ENCODE measurements at regions not wholly inside any gene's neighbourhood (a gene's known extent, or its start where the extent isn't known, plus 50 kb on each side); places are given as distances from the start of the nearest gene placed in this dataset.

DNA sequence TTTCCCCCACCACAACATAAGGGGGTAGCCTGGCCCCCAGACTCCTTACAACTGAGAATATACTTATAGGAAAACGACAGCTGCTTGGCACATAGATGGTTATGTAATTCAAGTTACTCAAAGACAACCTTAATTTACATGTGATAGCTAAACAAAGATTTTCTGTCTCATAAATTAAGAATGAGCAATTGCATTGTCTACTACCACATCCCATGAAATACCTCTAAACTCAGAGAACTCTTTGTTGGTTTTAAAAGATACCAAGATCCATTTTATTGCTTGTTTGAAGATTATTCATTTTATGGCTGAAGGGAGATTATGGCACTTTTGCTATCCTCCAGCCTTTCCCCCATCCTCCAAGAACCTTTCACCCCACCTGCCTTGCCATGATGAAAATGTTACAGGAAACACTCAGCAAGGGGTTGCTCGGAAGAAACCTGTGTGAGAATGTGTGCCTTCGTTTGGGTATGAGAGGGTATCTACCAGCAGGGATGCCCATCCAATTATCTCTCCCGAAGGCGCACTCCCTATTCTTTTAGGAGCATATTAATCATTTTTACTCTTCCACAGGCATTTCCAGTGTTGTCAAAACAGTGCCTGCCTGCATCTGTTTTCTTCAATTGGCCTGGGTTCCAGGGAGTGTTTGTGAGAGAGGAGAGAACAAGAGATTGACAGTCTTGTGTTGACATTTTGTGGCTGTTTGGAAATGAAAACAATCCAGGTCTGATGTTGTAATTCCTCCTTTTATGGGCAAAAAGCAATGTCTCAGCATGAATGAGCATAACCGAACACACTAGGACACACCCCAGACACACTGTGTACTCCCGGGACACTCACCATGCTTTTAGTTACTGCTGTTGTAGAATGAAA is 208.0 kb upstream of the ANKRD55 start (continued):
- TF ChIP-seq, protein P1, sequence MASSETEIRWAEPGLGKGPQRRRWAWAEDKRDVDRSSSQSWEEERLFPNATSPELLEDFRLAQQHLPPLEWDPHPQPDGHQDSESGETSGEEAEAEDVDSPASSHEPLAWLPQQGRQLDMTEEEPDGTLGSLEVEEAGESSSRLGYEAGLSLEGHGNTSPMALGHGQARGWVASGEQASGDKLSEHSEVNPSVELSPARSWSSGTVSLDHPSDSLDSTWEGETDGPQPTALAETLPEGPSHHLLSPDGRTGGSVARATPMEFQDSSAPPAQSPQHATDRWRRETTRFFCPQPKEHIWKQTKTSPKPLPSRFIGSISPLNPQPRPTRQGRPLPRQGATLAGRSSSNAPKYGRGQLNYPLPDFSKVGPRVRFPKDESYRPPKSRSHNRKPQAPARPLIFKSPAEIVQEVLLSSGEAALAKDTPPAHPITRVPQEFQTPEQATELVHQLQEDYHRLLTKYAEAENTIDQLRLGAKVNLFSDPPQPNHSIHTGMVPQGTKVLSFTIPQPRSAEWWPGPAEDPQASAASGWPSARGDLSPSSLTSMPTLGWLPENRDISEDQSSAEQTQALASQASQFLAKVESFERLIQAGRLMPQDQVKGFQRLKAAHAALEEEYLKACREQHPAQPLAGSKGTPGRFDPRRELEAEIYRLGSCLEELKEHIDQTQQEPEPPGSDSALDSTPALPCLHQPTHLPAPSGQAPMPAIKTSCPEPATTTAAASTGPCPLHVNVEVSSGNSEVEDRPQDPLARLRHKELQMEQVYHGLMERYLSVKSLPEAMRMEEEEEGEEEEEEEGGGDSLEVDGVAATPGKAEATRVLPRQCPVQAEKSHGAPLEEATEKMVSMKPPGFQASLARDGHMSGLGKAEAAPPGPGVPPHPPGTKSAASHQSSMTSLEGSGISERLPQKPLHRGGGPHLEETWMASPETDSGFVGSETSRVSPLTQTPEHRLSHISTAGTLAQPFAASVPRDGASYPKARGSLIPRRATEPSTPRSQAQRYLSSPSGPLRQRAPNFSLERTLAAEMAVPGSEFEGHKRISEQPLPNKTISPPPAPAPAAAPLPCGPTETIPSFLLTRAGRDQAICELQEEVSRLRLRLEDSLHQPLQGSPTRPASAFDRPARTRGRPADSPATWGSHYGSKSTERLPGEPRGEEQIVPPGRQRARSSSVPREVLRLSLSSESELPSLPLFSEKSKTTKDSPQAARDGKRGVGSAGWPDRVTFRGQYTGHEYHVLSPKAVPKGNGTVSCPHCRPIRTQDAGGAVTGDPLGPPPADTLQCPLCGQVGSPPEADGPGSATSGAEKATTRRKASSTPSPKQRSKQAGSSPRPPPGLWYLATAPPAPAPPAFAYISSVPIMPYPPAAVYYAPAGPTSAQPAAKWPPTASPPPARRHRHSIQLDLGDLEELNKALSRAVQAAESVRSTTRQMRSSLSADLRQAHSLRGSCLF (CRISPR knock-in tag; IDR thresholded peaks at IDR 0.05; ENCODE audit: borderline replicate concordance), result no peak
- TF ChIP-seq PITX1 (CRISPR knock-in tag; IDR thresholded peaks at IDR 0.05) (no peak), HDAC2 (CRISPR knock-in tag; IDR thresholded peaks at IDR 0.05) (peak; percentile 73), NR1H2 (CRISPR knock-in tag; IDR thresholded peaks at IDR 0.05; ENCODE audit: borderline replicate concordance, low read depth) (no peak), NFE2L1 (CRISPR knock-in tag; IDR thresholded peaks at IDR 0.05; ENCODE audit: borderline replicate concordance) (no peak), ZNF431 (CRISPR knock-in tag; IDR thresholded peaks at IDR 0.05; ENCODE audit: borderline replicate concordance, low read depth) (no peak), TOPORS (CRISPR knock-in tag; IDR thresholded peaks at IDR 0.05) (no peak), ZNF777 (CRISPR knock-in tag; IDR thresholded peaks at IDR 0.05) (no peak), GFI1 (CRISPR knock-in tag; IDR thresholded peaks at IDR 0.05; ENCODE audit: borderline replicate concordance) (no peak), XBP1 (CRISPR knock-in tag; IDR thresholded peaks at IDR 0.05) (no peak), ZNF562 (CRISPR knock-in tag; IDR thresholded peaks at IDR 0.05; ENCODE audit: borderline replicate concordance) (no peak), NCOR1 (IDR thresholded peaks at IDR 0.05; ENCODE audit: borderline replicate concordance, low read length) (peak; percentile 66; the same call in 1 of the 2 replicates)
- TF ChIP-seq, protein P2, sequence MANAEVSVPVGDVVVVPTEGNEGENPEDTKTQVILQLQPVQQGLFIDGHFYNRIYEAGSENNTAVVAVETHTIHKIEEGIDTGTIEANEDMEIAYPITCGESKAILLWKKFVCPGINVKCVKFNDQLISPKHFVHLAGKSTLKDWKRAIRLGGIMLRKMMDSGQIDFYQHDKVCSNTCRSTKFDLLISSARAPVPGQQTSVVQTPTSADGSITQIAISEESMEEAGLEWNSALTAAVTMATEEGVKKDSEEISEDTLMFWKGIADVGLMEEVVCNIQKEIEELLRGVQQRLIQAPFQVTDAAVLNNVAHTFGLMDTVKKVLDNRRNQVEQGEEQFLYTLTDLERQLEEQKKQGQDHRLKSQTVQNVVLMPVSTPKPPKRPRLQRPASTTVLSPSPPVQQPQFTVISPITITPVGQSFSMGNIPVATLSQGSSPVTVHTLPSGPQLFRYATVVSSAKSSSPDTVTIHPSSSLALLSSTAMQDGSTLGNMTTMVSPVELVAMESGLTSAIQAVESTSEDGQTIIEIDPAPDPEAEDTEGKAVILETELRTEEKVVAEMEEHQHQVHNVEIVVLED (CRISPR knock-in tag; IDR thresholded peaks at IDR 0.05; ENCODE audit: borderline replicate concordance), result no peak
- TF ChIP-seq, protein P3, sequence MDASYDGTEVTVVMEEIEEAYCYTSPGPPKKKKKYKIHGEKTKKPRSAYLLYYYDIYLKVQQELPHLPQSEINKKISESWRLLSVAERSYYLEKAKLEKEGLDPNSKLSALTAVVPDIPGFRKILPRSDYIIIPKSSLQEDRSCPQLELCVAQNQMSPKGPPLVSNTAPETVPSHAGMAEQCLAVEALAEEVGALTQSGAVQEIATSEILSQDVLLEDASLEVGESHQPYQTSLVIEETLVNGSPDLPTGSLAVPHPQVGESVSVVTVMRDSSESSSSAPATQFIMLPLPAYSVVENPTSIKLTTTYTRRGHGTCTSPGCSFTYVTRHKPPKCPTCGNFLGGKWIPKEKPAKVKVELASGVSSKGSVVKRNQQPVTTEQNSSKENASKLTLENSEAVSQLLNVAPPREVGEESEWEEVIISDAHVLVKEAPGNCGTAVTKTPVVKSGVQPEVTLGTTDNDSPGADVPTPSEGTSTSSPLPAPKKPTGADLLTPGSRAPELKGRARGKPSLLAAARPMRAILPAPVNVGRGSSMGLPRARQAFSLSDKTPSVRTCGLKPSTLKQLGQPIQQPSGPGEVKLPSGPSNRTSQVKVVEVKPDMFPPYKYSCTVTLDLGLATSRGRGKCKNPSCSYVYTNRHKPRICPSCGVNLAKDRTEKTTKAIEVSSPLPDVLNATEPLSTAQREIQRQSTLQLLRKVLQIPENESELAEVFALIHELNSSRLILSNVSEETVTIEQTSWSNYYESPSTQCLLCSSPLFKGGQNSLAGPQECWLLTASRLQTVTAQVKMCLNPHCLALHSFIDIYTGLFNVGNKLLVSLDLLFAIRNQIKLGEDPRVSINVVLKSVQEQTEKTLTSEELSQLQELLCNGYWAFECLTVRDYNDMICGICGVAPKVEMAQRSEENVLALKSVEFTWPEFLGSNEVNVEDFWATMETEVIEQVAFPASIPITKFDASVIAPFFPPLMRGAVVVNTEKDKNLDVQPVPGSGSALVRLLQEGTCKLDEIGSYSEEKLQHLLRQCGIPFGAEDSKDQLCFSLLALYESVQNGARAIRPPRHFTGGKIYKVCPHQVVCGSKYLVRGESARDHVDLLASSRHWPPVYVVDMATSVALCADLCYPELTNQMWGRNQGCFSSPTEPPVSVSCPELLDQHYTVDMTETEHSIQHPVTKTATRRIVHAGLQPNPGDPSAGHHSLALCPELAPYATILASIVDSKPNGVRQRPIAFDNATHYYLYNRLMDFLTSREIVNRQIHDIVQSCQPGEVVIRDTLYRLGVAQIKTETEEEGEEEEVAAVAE (CRISPR knock-in tag; IDR thresholded peaks at IDR 0.05; ENCODE audit: borderline replicate concordance), result no peak
- TF ChIP-seq, protein P4, sequence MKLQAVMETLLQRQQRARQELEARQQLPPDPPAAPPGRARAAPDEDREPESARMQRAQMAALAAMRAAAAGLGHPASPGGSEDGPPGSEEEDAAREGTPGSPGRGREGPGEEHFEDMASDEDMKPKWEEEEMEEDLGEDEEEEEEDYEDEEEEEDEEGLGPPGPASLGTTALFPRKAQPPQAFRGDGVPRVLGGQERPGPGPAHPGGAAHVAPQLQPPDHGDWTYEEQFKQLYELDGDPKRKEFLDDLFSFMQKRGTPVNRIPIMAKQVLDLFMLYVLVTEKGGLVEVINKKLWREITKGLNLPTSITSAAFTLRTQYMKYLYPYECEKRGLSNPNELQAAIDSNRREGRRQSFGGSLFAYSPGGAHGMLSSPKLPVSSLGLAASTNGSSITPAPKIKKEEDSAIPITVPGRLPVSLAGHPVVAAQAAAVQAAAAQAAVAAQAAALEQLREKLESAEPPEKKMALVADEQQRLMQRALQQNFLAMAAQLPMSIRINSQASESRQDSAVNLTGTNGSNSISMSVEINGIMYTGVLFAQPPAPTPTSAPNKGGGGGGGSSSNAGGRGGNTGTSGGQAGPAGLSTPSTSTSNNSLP (IDR thresholded peaks at IDR 0.05; ENCODE audit: low read depth, low read length), result 0 out of 2 replicates have a peak, but pooled peaks have one; percentile 61

Measured in HepG2 (cell line).